Stromal cell of bone marrow (primary cell): ENCODE measurements at regions not wholly inside any gene's neighbourhood (a gene's known extent, or its start where the extent isn't known, plus 50 kb on each side); places are given as distances from the start of the nearest gene placed in this dataset.
A peak's percentile ranks its signal among the peaks of the same experiment; 100 is the strongest.

Experiments used
- DNase-seq: peaks from one replicate; pipeline ENCODE4 v3.0.0-alpha.2; 2012; ENCODE audit warnings: low read depth

GRCh38 chr2:189267925-189268579 is 88.5 kb upstream of the COL5A2 start:
- peak; percentile 65 for DNase-seq

- DNase-seq: no peak
These were observed 89.2 kb upstream of the COL5A2 start for GRCh38 chr2:189268763-189269162.

- no peak for DNase-seq
These were observed 94.2 kb upstream of the COL5A2 start for GRCh38 chr2:189273734-189274133.

GRCh38 chr2:189274361-189274760 is 94.8 kb upstream of the COL5A2 start:
- no peak for DNase-seq

- DNase-seq: peak; percentile 88
These were observed 96.7 kb upstream of the COL5A2 start for GRCh38 chr2:189276277-189276676.

- no peak for DNase-seq
These were observed 101.6 kb upstream of the COL5A2 start for GRCh38 chr2:189281201-189281600.

- DNase-seq: no peak
These were observed 105.8 kb upstream of the COL5A2 start for GRCh38 chr2:189285349-189285748.

GRCh38 chr2:189285962-189286645 is 106.5 kb upstream of the COL5A2 start:
- peak; percentile 86 for DNase-seq

- DNase-seq: no peak
These were observed 107.8 kb upstream of the COL5A2 start for GRCh38 chr2:189287363-189287762.

- DNase-seq: peak; percentile 76
These were observed 108.5 kb upstream of the COL5A2 start for GRCh38 chr2:189287982-189288521.

GRCh38 chr2:189291460-189291859 is 111.9 kb upstream of the COL5A2 start:
- DNase-seq: no peak

- DNase-seq: peak; percentile 76
These were observed 113.6 kb upstream of the COL5A2 start for GRCh38 chr2:189293164-189293563.

GRCh38 chr2:189297446-189297845 is 117.9 kb upstream of the COL5A2 start:
- no peak for DNase-seq

- no peak for DNase-seq
These were observed 118.5 kb upstream of the COL5A2 start for GRCh38 chr2:189298038-189298437.

GRCh38 chr2:189298481-189298880 is 118.9 kb upstream of the COL5A2 start:
- no peak for DNase-seq

GRCh38 chr2:189299974-189300373 is 120.4 kb upstream of the COL5A2 start:
- DNase-seq: no peak

- DNase-seq: no peak
These were observed 121.4 kb upstream of the COL5A2 start for GRCh38 chr2:189300916-189301315.

- DNase-seq: no peak
These were observed 122.8 kb upstream of the COL5A2 start for GRCh38 chr2:189302274-189302948.

- no peak for DNase-seq
These were observed 124.8 kb upstream of the COL5A2 start for GRCh38 chr2:189304360-189304759.

- no peak for DNase-seq
These were observed 125.9 kb upstream of the COL5A2 start for GRCh38 chr2:189305291-189305943.

- DNase-seq: no peak
These were observed 127.0 kb upstream of the COL5A2 start for GRCh38 chr2:189306525-189306924.

- no peak for DNase-seq
These were observed 128.7 kb upstream of the COL5A2 start for GRCh38 chr2:189308056-189308790.
